ENCODE measurements at regions not wholly inside any gene's neighbourhood (a gene's known extent, or its start where the extent isn't known, plus 50 kb on each side); places are given as distances from the start of the nearest gene placed in this dataset.

GRCh38 chr4:123317211-123317610, 79.4 kb upstream of the SPRY1 start:
- H4K20me1 ChIP-seq (ENCODE audit: control insufficient read depth, insufficient read depth, low read depth, low read length) = no peaks in the 10 kb centered on the region
- TF ChIP-seq EZH2phosphoT487 (IDR thresholded peaks at IDR 0.05; ENCODE audit: borderline replicate concordance, low read length) (no peak), CTCF (IDR thresholded peaks at IDR 0.05; ENCODE audit: low read depth, low read length, poor library complexity, severe bottlenecking) (no peak)
- no peaks in the 10 kb centered on the region for H3F3A ChIP-seq (ENCODE audit: control insufficient read depth, insufficient read depth)
- H3K27me3 ChIP-seq (ENCODE audit: control insufficient read depth, low read length) = no peaks in the 10 kb centered on the region
- H3K4me3 ChIP-seq (ENCODE audit: low read length) = no peak overlapping the region
- H3K79me2 ChIP-seq (ENCODE audit: control insufficient read depth, low read length) = no peaks in the 10 kb centered on the region
- no peaks in the 10 kb centered on the region for H3K9me3 ChIP-seq (ENCODE audit: control insufficient read depth, insufficient read depth, low read length)
- no peaks in the 10 kb centered on the region for H3K9me2 ChIP-seq (replicated peaks; ENCODE audit: control insufficient read depth, low read length)
- no peak overlapping the region for H3K27ac ChIP-seq (ENCODE audit: low read depth, low read length)
- H3K4me1 ChIP-seq (ENCODE audit: control insufficient read depth, low read length) = no peaks in the 10 kb centered on the region
- no peak overlapping the region for H3K4me2 ChIP-seq (ENCODE audit: low read length)
- H3K36me3 ChIP-seq (ENCODE audit: control insufficient read depth, low read length) = no peaks in the 10 kb centered on the region

- H3K4me2 ChIP-seq (ENCODE audit: low read length) = no peak overlapping the region
- no peaks in the 10 kb centered on the region for H3K36me3 ChIP-seq (ENCODE audit: control insufficient read depth, low read length)
- H4K20me1 ChIP-seq (ENCODE audit: control insufficient read depth, insufficient read depth, low read depth, low read length) = no peaks in the 10 kb centered on the region
Observed at GRCh38 chr4:123319639-123320038, 77.0 kb upstream of the SPRY1 start.

GRCh38 chr4:123323998-123324397, 72.6 kb upstream of the SPRY1 start:
- Histone ChIP-seq H3K4me3 (ENCODE audit: low read length) (no peak overlapping the region), H3K9me2 (replicated peaks; ENCODE audit: control insufficient read depth, low read length) (no peaks in the 10 kb centered on the region), H3K36me3 (ENCODE audit: control insufficient read depth, low read length) (no peaks in the 10 kb centered on the region), H3K27me3 (ENCODE audit: control insufficient read depth, low read length) (no peaks in the 10 kb centered on the region), H4K20me1 (ENCODE audit: control insufficient read depth, insufficient read depth, low read depth, low read length) (no peaks in the 10 kb centered on the region), H3K4me1 (ENCODE audit: control insufficient read depth, low read length) (peaks cover 25% of the 10 kb centered on the region), H3K9me3 (ENCODE audit: control insufficient read depth, insufficient read depth, low read length) (no peaks in the 10 kb centered on the region), H3F3A (ENCODE audit: control insufficient read depth, insufficient read depth) (peaks cover 5% of the 10 kb centered on the region; the same call in 1 of the 2 replicates), H3K4me2 (ENCODE audit: low read length) (peak overlapping the region; percentile 59), H3K27ac (ENCODE audit: low read depth, low read length) (no peak overlapping the region), H3K79me2 (ENCODE audit: control insufficient read depth, low read length) (no peaks in the 10 kb centered on the region)
- TF ChIP-seq CTCF (IDR thresholded peaks at IDR 0.05; ENCODE audit: low read depth, low read length, poor library complexity, severe bottlenecking) (no peak), EZH2phosphoT487 (IDR thresholded peaks at IDR 0.05; ENCODE audit: borderline replicate concordance, low read length) (no peak)

More at GRCh38 chr4:123319639-123320038, 77.0 kb upstream of the SPRY1 start:
- Histone ChIP-seq H3F3A (ENCODE audit: control insufficient read depth, insufficient read depth) (no peaks in the 10 kb centered on the region), H3K4me1 (ENCODE audit: control insufficient read depth, low read length) (peaks cover 10% of the 10 kb centered on the region), H3K9me3 (ENCODE audit: control insufficient read depth, insufficient read depth, low read length) (no peaks in the 10 kb centered on the region), H3K27ac (ENCODE audit: low read depth, low read length) (no peak overlapping the region), H3K79me2 (ENCODE audit: control insufficient read depth, low read length) (no peaks in the 10 kb centered on the region), H3K9me2 (replicated peaks; ENCODE audit: control insufficient read depth, low read length) (no peaks in the 10 kb centered on the region), H3K4me3 (ENCODE audit: low read length) (no peak overlapping the region), H3K27me3 (ENCODE audit: control insufficient read depth, low read length) (no peaks in the 10 kb centered on the region)
- TF ChIP-seq EZH2phosphoT487 (IDR thresholded peaks at IDR 0.05; ENCODE audit: borderline replicate concordance, low read length) = no peak
- TF ChIP-seq CTCF (IDR thresholded peaks at IDR 0.05; ENCODE audit: low read depth, low read length, poor library complexity, severe bottlenecking) = no peak
